Stimulated activated memory B cell treated with anti-CD40 and anti-IgM and Interleukin-4, amounts not matched to agents 10 μg/mL and 1 μg/mL and 100 μg/mL, for 72 hours (primary cell): ENCODE measurements at regions not wholly inside any gene's neighbourhood (a gene's known extent, or its start where the extent isn't known, plus 50 kb on each side); places are given as distances from the start of the nearest gene placed in this dataset.
"Not testable (repeated sequence)": the region's sequence is repeated elsewhere in the genome, so short reads cannot be mapped to it uniquely, and the experiment has no call there.

Experiments
- ATAC-seq: fragments of 150-1000 bp; cut with Tn5 transposase; 2 replicates; pipeline ENCODE4 v1.10.0; 2021
- H3K27ac Mint-ChIP-seq: one replicate; pipeline ENCODE4 v1.8.0; 2022; ENCODE audit warnings: mild to moderate bottlenecking, mixed read lengths
- H3K27me3 Mint-ChIP-seq: one replicate; pipeline ENCODE4 v1.8.0; 2022; ENCODE audit warnings: mixed read lengths
- H3K36me3 Mint-ChIP-seq: one replicate; pipeline ENCODE4 v1.8.0; 2022; ENCODE audit warnings: mixed read lengths
- H3K4me1 Mint-ChIP-seq: one replicate; pipeline ENCODE4 v1.8.0; 2022; ENCODE audit warnings: mixed read lengths
- H3K4me3 Mint-ChIP-seq: one replicate; pipeline ENCODE4 v1.8.0; 2022; ENCODE audit warnings: mild to moderate bottlenecking, moderate library complexity, mixed read lengths
- H3K9me3 Mint-ChIP-seq: one replicate; pipeline ENCODE4 v1.8.0; 2022; ENCODE audit warnings: mixed read lengths

DNA sequence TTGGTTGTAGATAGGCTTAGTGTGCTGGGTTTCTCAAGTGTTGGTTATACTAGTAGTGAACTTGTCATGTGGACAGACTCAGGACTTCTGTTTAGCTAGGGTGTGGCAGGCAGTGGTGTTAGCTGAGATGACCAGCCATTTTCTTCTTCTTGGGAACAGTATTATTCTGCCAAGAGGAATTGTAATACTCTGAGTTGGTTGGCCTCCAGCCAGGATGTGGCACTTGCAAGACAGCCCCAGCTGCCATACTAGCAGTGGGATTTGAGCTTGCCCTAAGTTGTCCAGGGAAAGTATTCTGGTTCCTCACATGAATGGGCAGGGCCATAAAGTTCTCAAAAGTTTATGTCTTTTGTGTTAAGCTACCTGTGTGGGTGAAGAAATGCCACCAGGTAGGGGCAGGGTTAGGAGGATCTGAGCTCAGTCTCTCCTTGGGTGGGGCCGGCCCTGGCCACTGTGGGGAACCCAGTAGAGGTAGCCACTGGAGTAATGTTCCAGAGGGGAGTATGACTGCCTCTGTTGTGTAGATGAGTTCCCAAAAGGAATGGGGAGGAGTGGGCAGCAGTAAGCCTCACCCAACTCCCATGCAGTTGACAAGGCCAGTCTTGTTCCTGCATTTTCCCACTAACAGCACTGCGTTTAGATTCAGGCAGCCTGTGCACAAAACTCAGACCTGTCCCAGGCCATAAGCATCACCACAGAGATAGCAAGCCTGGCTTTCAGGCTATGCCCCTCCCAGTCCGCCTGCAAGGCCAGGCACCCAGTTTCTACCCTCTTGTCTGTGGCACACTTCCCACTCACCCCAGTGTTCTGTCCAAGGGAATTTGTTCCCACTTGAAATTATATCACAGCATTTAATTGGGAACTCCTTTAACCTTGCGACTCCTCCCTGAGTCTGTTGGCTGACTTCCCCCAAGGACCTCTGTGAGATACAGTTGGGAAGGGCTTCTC is 250.7 kb downstream of the ANXA1 start:
- no peak overlapping the region for H3K4me3 Mint-ChIP-seq
- H3K9me3 Mint-ChIP-seq: peaks cover 3% of the 10 kb centered on the region
- H3K36me3 Mint-ChIP-seq: no peaks in the 10 kb centered on the region
- H3K27me3 Mint-ChIP-seq: no peaks in the 10 kb centered on the region
- no peak overlapping the region for H3K27ac Mint-ChIP-seq
- H3K4me1 Mint-ChIP-seq: no peaks in the 10 kb centered on the region
- ATAC-seq: no peak

DNA sequence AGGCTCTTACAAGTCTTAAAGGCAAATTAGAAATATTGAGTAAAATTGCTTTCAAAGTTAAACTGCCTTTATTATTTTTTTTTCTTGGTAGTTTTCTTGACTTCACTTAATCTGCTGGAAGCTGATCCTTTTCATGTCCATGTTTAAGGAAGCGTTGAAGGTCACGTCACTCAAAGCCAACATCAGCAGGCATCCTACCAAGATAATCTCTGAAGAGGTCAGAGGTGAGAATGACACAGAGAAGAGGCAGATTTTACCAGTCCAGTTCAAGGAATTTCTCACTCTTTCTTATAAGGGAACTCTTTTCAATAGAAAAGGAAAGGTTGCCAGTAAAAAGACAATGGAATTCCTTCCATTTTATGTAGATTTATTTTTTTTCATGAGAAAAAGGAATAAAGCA is 259.8 kb downstream of the ANXA1 start:
- Mint-ChIP-seq H3K4me3 (no peak overlapping the region), H3K9me3 (no peaks in the 10 kb centered on the region), H3K27me3 (no peaks in the 10 kb centered on the region), H3K36me3 (no peaks in the 10 kb centered on the region), H3K4me1 (no peaks in the 10 kb centered on the region), H3K27ac (no peak overlapping the region)
- no peak for ATAC-seq

GRCh38 chr9:73412874-73413273 is 261.2 kb downstream of the ANXA1 start:
- no peak for ATAC-seq
- H3K27ac Mint-ChIP-seq: no peak overlapping the region
- H3K27me3 Mint-ChIP-seq: no peaks in the 10 kb centered on the region
- H3K9me3 Mint-ChIP-seq: no peaks in the 10 kb centered on the region
- H3K4me3 Mint-ChIP-seq: no peak overlapping the region
- no peaks in the 10 kb centered on the region for H3K4me1 Mint-ChIP-seq
- no peaks in the 10 kb centered on the region for H3K36me3 Mint-ChIP-seq

- H3K36me3 Mint-ChIP-seq: no peaks in the 10 kb centered on the region
- H3K9me3 Mint-ChIP-seq: no peaks in the 10 kb centered on the region
- H3K4me1 Mint-ChIP-seq: no peaks in the 10 kb centered on the region
- no peaks in the 10 kb centered on the region for H3K27me3 Mint-ChIP-seq
- H3K4me3 Mint-ChIP-seq: no peak overlapping the region
- H3K27ac Mint-ChIP-seq: no peak overlapping the region
- no peak for ATAC-seq
Measured at GRCh38 chr9:73423891-73424290, 272.2 kb downstream of the ANXA1 start.

GRCh38 chr9:73426269-73426668 is 274.6 kb downstream of the ANXA1 start:
- H3K27ac Mint-ChIP-seq: no peak overlapping the region
- H3K36me3 Mint-ChIP-seq: no peaks in the 10 kb centered on the region
- peaks cover 8% of the 10 kb centered on the region for H3K9me3 Mint-ChIP-seq
- no peaks in the 10 kb centered on the region for H3K27me3 Mint-ChIP-seq
- H3K4me1 Mint-ChIP-seq: no peaks in the 10 kb centered on the region
- no peak overlapping the region for H3K4me3 Mint-ChIP-seq
- ATAC-seq: no peak

GRCh38 chr9:73434826-73435225 is 283.2 kb downstream of the ANXA1 start:
- no peak overlapping the region for H3K4me3 Mint-ChIP-seq

GRCh38 chr9:73437758-73438157 is 286.1 kb downstream of the ANXA1 start:
- Mint-ChIP-seq H3K36me3 (no peaks in the 10 kb centered on the region), H3K4me3 (no peak overlapping the region), H3K9me3 (peaks cover 3% of the 10 kb centered on the region), H3K4me1 (no peaks in the 10 kb centered on the region), H3K27ac (no peak overlapping the region), H3K27me3 (no peaks in the 10 kb centered on the region)
- ATAC-seq: no peak

More at GRCh38 chr9:73434826-73435225, 283.2 kb downstream of the ANXA1 start:
- Mint-ChIP-seq H3K36me3 (no peaks in the 10 kb centered on the region), H3K9me3 (peaks cover 7% of the 10 kb centered on the region), H3K27me3 (no peaks in the 10 kb centered on the region), H3K27ac (no peak overlapping the region), H3K4me1 (no peaks in the 10 kb centered on the region)
- no peak for ATAC-seq

- not testable (repeated sequence) for H3K27ac Mint-ChIP-seq, H3K36me3 Mint-ChIP-seq, ATAC-seq, H3K9me3 Mint-ChIP-seq, H3K4me3 Mint-ChIP-seq, H3K4me1 Mint-ChIP-seq, H3K27me3 Mint-ChIP-seq
Measured at GRCh38 chr9:73439839-73440238, 288.2 kb downstream of the ANXA1 start.

GRCh38 chr9:73441223-73441622 is 289.6 kb downstream of the ANXA1 start:
- H3K4me1 Mint-ChIP-seq: no peaks in the 10 kb centered on the region
- no peak overlapping the region for H3K27ac Mint-ChIP-seq
- no peak for ATAC-seq
- peaks cover 3% of the 10 kb centered on the region for H3K9me3 Mint-ChIP-seq
- no peaks in the 10 kb centered on the region for H3K36me3 Mint-ChIP-seq
- no peak overlapping the region for H3K4me3 Mint-ChIP-seq
- H3K27me3 Mint-ChIP-seq: no peaks in the 10 kb centered on the region

DNA sequence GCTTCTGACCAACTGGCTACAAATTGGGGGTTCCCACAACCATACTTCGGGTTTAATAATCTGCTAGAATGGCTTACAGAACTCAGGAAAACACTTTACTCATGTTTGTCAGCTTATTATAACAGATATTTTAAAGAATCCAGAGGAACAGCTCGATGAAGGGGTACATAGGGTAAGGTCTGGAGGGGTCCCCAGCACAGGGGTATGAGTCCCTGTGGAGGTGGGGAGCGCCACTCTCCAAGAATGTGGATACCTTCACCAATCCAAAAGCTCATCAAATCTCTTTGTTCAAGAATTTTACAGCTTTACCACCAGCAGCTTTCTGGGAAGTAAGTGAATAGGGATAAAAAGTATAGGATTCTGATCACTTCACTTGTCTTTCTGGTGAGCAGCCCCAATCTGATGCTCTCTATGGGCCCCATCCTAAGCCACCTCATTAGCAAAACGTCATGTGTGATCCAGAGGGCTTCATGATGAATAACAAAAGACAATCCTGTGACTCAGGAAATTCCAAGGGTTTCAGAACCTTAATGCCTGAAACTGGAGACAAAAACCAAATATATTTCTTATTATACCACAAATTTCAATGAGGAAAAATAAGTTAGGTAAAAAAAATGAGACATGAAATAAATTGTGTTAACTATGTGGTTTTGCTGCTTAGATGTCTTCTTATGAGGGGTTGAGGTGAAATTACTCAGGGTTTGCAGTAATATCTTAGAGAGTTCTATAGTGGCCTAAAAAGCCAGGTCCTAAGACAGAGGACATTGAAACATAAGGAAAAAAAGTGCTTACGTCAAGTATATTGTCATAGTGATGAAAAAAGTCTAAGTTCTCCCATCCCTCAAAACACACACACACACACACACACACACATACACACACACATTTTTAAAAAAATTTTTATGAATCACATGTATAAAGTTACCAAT is 290.5 kb downstream of the ANXA1 start:
- H3K4me1 Mint-ChIP-seq: no peaks in the 10 kb centered on the region
- no peak for ATAC-seq
- peaks cover 3% of the 10 kb centered on the region for H3K9me3 Mint-ChIP-seq
- no peaks in the 10 kb centered on the region for H3K27me3 Mint-ChIP-seq
- H3K4me3 Mint-ChIP-seq: no peak overlapping the region
- H3K36me3 Mint-ChIP-seq: no peaks in the 10 kb centered on the region
- no peak overlapping the region for H3K27ac Mint-ChIP-seq

DNA sequence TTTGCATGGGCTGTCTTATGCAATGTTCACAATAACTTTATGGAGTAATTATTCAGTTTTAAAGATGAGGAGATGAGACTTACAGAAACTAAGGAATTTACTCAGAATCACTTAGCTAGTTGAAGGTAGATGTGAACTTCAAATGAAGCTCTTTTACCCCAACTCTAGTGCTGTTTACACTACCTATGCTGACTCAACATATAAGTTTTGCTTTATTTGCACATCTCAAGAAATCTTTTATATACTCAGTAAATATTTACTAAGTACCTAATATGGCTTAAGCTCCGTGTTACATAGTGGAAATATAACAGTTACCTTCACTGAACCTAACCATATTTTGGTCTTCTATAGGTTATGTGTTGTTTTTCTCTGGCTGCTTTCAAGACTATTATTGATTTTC is 293.2 kb downstream of the ANXA1 start:
- ATAC-seq: no peak
- Mint-ChIP-seq H3K4me3 (no peak overlapping the region), H3K9me3 (peaks cover 1% of the 10 kb centered on the region), H3K27ac (no peak overlapping the region), H3K36me3 (no peaks in the 10 kb centered on the region), H3K27me3 (no peaks in the 10 kb centered on the region), H3K4me1 (no peaks in the 10 kb centered on the region)

- ATAC-seq, H3K36me3 Mint-ChIP-seq, H3K27me3 Mint-ChIP-seq, H3K9me3 Mint-ChIP-seq, H3K27ac Mint-ChIP-seq, H3K4me3 Mint-ChIP-seq, H3K4me1 Mint-ChIP-seq: not testable (repeated sequence)
Measured at GRCh38 chr9:73445384-73445783, 293.7 kb downstream of the ANXA1 start.

- no peak for ATAC-seq
- Mint-ChIP-seq H3K27me3 (no peaks in the 10 kb centered on the region), H3K27ac (no peak overlapping the region), H3K4me1 (no peaks in the 10 kb centered on the region), H3K9me3 (no peaks in the 10 kb centered on the region), H3K4me3 (no peak overlapping the region), H3K36me3 (no peaks in the 10 kb centered on the region)
Measured at GRCh38 chr9:73446306-73446705, 294.6 kb downstream of the ANXA1 start.

- ATAC-seq: no peak
- no peaks in the 10 kb centered on the region for H3K27me3 Mint-ChIP-seq
- no peak overlapping the region for H3K27ac Mint-ChIP-seq
- H3K9me3 Mint-ChIP-seq: peaks cover 4% of the 10 kb centered on the region
- no peak overlapping the region for H3K4me3 Mint-ChIP-seq
- no peaks in the 10 kb centered on the region for H3K4me1 Mint-ChIP-seq
- H3K36me3 Mint-ChIP-seq: no peaks in the 10 kb centered on the region
Measured at GRCh38 chr9:73451003-73451402, 299.3 kb downstream of the ANXA1 start.

DNA sequence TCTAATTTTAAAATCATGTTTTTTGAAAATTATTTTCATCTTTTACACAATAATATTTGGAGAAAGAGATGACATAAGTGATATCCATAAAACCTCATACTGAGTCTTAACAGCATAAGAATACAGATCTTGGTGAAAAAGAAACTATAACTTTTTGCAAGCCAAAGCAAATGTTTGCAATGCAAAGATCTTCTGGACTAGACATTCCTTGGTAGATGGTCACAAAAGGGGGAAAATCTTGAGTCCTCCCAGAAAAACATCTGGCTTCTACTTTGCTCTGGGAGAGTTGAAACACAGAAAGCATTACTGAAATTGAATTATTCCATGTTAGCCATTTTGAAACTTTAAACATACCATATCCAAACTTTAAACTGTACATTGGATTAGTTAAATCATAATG is 308.2 kb downstream of the ANXA1 start:
- no peaks in the 10 kb centered on the region for H3K36me3 Mint-ChIP-seq
- H3K4me3 Mint-ChIP-seq: no peak overlapping the region
- no peaks in the 10 kb centered on the region for H3K4me1 Mint-ChIP-seq
- no peaks in the 10 kb centered on the region for H3K27me3 Mint-ChIP-seq
- peaks cover 4% of the 10 kb centered on the region for H3K9me3 Mint-ChIP-seq
- no peak for ATAC-seq
- H3K27ac Mint-ChIP-seq: no peak overlapping the region
